BJ (cell line): ENCODE measurements at regions not wholly inside any gene's neighbourhood (a gene's known extent, or its start where the extent isn't known, plus 50 kb on each side); places are given as distances from the start of the nearest gene placed in this dataset.

Experiments used
- CTCF ChIA-PET: fragments of 350-600 bp; formaldehyde crosslinking; extraction: SDS; loops from one replicate; lab custom pipeline; 2021; ENCODE audit warnings: antibody characterized with exemption, inconsistent platforms; lab: Yijun Ruan, JAX
- POLR2A ChIA-PET: fragments of 300-600 bp; sonication (Branson Sonifier 250); formaldehyde crosslinking; extraction: SDS; loops from one replicate; lab custom pipeline; 2021; ENCODE audit warnings: antibody characterized with exemption; lab: Charles Lee
- DNase-seq: peaks from one replicate; pipeline ENCODE4 v3.0.0-alpha.2; 2011; ENCODE audit warnings: low read depth
- H3K27me3 ChIP-seq: 2 replicates; pipeline ENCODE4 v1.6.0; 2011; ENCODE audit warnings: low read length; ENCODE audit not compliant: control insufficient read depth, insufficient read depth
- H3K36me3 ChIP-seq: 2 replicates; pipeline ENCODE4 v1.5.1; 2011; ENCODE audit warnings: low read length; ENCODE audit not compliant: control insufficient read depth, insufficient read depth
- H3K4me3 ChIP-seq: 2 replicates; pipeline ENCODE4 v1.5.1; 2011; ENCODE audit warnings: low read depth, mild to moderate bottlenecking, control low read depth, low read length
- TF ChIP-seq, protein P1 (sequence below): IDR thresholded peaks from 2 replicates; pipeline ENCODE4 v1.5.1; 2011; ENCODE audit warnings: low read depth, mild to moderate bottlenecking, control low read depth, inconsistent platforms, low read length, moderate library complexity; ENCODE audit not compliant: insufficient read depth

DNA sequence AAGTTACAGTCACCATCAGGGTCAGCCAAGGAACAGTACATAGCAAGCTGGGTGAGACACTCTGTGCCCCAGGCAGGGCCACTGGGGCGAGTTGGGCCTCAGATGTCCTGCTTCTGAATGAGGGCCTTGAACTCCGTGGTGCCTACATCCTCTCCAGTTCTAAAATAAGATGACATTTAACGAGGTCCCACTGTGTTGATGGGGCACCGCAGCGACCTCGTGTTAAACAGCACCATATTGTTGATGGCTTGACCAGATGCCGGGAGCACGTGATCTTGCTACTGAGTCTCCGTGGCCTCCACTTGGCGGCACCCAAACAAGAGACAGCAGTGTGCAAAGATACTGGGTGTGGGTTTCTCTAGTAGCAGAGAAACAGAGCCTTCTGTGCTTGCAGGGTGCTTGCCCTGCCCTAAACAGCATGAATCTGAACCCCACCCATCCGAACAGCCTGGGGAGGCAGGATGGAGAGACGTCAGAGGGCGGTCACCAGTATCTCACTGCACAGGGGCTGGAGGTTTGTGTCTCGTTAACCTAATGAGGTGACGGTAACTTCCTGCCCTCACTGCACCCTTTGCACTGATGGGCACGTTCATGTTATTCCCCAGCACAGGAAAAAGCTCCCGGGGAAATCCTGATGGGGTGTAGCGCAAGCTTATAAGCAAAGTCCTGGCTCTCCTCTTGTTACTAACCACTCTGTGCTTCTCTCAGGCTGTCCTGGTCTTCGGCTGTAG lies 324.4 kb downstream of the AJAP1 start:
- CTCF ChIA-PET = no interaction called here

DNA sequence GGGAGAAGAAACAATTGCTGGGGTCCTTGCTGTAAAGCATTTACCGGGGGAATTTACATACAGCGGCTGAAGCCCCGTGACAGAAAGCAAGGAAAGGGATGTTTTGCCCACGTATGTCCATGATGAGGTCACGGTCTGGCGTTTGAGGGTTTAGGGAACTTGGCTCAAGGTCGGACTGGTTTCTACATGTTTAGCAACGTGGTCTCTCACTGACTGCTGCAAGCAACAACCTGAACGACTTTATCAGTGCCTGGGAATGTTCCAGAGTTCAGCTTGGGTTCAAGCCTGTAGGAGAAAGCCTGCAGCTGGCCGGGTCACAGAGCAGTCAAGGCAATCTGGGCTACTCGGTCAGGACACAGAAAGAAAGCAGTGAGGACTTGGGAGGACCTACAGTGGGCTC lies 323.3 kb downstream of the AJAP1 start:
- H3K36me3 ChIP-seq = no peaks in the 10 kb centered on the region
- ChIA-PET CTCF (no interaction called here), POLR2A (no interaction called here)
- no peak overlapping the region for H3K4me3 ChIP-seq
- DNase-seq = no peak
- TF ChIP-seq, protein P1, sequence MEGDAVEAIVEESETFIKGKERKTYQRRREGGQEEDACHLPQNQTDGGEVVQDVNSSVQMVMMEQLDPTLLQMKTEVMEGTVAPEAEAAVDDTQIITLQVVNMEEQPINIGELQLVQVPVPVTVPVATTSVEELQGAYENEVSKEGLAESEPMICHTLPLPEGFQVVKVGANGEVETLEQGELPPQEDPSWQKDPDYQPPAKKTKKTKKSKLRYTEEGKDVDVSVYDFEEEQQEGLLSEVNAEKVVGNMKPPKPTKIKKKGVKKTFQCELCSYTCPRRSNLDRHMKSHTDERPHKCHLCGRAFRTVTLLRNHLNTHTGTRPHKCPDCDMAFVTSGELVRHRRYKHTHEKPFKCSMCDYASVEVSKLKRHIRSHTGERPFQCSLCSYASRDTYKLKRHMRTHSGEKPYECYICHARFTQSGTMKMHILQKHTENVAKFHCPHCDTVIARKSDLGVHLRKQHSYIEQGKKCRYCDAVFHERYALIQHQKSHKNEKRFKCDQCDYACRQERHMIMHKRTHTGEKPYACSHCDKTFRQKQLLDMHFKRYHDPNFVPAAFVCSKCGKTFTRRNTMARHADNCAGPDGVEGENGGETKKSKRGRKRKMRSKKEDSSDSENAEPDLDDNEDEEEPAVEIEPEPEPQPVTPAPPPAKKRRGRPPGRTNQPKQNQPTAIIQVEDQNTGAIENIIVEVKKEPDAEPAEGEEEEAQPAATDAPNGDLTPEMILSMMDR = no peak
- no peaks in the 10 kb centered on the region for H3K27me3 ChIP-seq

More for the DNA sequence above, 324.4 kb downstream of the AJAP1 start:
- Histone ChIP-seq H3K27me3 (no peaks in the 10 kb centered on the region), H3K36me3 (no peaks in the 10 kb centered on the region), H3K4me3 (no peak overlapping the region)
- POLR2A ChIA-PET = no interaction called here
- TF ChIP-seq, protein P1 = no peak
- DNase-seq = no peak

DNA sequence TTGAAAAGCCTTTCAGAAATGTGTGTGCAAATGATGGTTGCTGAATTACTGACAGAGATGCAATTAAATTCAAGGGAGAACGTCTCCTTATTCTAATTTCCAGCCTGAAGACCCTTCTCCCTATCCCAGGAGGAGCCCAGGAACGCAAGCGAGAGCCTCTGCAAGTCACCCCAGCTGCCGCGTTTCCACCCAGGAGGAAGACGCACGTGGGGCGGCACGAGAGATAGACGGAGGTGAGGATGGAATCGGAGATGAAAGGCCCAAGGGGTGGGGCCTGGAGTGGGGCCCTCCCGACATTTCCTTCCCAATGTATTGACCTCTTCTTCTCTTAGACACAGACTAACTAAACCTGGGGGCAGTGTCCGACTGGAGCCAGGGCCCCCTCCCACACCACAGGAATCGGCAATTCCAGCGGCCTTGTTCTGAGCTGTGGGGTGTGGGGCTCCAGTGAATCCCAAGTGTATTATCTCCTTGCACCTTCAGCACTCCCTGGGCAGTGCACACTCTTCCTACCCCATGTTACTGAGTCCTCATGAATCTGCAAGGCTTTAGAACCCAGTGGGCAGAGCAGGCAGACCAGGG lies 322.5 kb downstream of the AJAP1 start:
- ChIA-PET CTCF (no interaction called here), POLR2A (no interaction called here)

DNA sequence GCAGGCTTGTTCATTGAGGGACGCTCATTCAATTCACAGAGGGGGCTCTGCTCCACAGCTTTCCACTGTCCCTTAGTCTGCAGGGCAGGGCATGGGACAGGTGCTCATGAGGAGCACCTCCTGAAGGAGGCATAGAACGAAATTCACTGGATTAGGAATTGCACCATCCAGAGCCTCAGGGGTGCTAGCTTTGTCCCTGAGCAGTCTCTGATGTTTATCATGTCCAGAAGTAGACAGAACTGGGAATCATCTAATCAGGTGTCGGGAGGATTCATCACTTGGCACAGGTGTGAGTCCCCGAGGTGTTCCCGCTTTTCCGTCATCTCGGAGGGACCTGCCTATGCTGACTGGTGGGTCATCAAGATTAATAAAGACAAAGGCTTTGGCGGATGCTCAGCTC lies 321.4 kb downstream of the AJAP1 start:
- H3K27me3 ChIP-seq = no peaks in the 10 kb centered on the region
- DNase-seq = no peak
- TF ChIP-seq, protein P1 = no peak
- ChIA-PET POLR2A (no interaction called here), CTCF (no interaction called here)
- no peaks in the 10 kb centered on the region for H3K36me3 ChIP-seq
- no peak overlapping the region for H3K4me3 ChIP-seq

More for the DNA sequence above, 322.5 kb downstream of the AJAP1 start:
- H3K36me3 ChIP-seq = no peaks in the 10 kb centered on the region
- TF ChIP-seq, protein P1 = no peak
- DNase-seq = no peak
- H3K4me3 ChIP-seq = no peak overlapping the region
- H3K27me3 ChIP-seq = no peaks in the 10 kb centered on the region

DNA sequence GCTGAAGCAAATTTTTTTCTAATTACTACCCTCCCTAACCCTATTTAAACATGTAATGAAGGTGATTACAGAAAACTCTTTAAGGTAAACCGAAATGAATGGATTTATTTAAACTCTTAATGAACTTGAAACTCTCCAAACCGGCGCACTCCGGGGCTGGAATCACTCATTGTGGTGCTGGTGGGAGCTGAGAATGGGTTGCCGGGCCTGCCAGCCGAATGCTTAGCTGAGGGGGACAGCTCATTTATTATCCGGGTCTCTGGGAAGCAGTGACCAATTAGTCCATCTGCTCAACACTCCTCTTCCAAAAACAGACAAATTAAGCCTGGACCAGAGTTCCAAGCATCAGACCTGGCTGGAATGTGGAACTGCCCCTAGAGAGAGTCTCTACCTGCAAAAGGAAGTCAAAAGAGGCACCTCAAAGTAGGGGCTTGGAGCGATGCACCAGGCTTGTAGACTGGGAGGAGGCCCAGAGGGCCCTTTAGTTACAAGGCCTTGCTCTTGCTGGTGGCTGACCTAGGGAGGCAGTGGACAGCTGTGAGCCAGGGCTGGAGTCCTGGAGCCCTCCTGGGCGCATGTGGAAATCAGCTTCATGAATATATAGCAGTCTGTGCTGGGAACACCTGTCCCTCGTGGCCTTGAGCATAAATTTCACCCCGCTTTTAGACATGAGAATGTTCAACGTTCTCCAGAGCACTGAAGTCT lies 320.7 kb downstream of the AJAP1 start:
- no peak overlapping the region for H3K4me3 ChIP-seq
- no peaks in the 10 kb centered on the region for H3K36me3 ChIP-seq
- no peaks in the 10 kb centered on the region for H3K27me3 ChIP-seq
- TF ChIP-seq, protein P1 = no peak
- ChIA-PET POLR2A (no interaction called here), CTCF (no interaction called here)
- DNase-seq = no peak
